IMR-90 (cell line): ENCODE measurements at regions not wholly inside any gene's neighbourhood (a gene's known extent, or its start where the extent isn't known, plus 50 kb on each side); places are given as distances from the start of the nearest gene placed in this dataset.

Experiments
- ATAC-seq: fragments of 200-7000 bp; cut with Tn5 transposase; 2 replicates; pipeline ENCODE4 v1.9.1; 2020; ENCODE audit warnings: low read depth, mild to moderate bottlenecking, moderate library complexity
- BruUV-seq: library from RNA; stranded (reverse); fragments of 400-500 nt; replicated peaks from 2 replicates; lab custom pipeline; 2021; lab: Mats Ljungman, UMichigan
- CTCF ChIA-PET: fragments of 300-600 bp; formaldehyde crosslinking; extraction: SDS; loops from one replicate; lab custom pipeline; 2021; ENCODE audit warnings: antibody characterized with exemption; lab: Yijun Ruan, JAX
- POLR2A ChIA-PET: fragments of 300-600 bp; sonication (Branson Sonifier 250); formaldehyde crosslinking; loops from one replicate; lab custom pipeline; 2022; ENCODE audit warnings: antibody characterized with exemption; ENCODE audit not compliant: unreplicated experiment; lab: Charles Lee
- DNase-seq: peaks from one replicate; pipeline ENCODE4 v3.0.0; 2013
- H2AFZ ChIP-seq: replicated peaks from 2 replicates; pipeline ENCODE3; 2013; ENCODE audit warnings: low read length, mild to moderate bottlenecking; ENCODE audit not compliant: poor library complexity
- H2AK5ac ChIP-seq: 2 replicates; pipeline ENCODE4 v1.6.1; 2013; ENCODE audit warnings: low read depth, low read length, inconsistent platforms
- H2AK9ac ChIP-seq: replicated peaks from 2 replicates; pipeline ENCODE3; 2013; ENCODE audit warnings: mild to moderate bottlenecking, low read depth, low read length, moderate library complexity; ENCODE audit not compliant: poor library complexity
- H2BK120ac ChIP-seq: 2 replicates; pipeline ENCODE4 v1.6.1; 2013; ENCODE audit warnings: low read depth, low read length, inconsistent platforms
- H2BK15ac ChIP-seq: 3 replicates; pipeline ENCODE4 v1.6.1; 2013; ENCODE audit warnings: low read depth, low read length, inconsistent platforms
- H2BK20ac ChIP-seq: 2 replicates; pipeline ENCODE4 v1.6.1; 2013; ENCODE audit warnings: low read depth, mild to moderate bottlenecking, inconsistent platforms, low read length, moderate library complexity
- H2BK5ac ChIP-seq: 2 replicates; pipeline ENCODE4 v1.6.1; 2013; ENCODE audit warnings: mild to moderate bottlenecking, low read depth, low read length, inconsistent platforms; ENCODE audit not compliant: poor library complexity, severe bottlenecking
- H3K14ac ChIP-seq: replicated peaks from 2 replicates; pipeline ENCODE4 v1.6.1; 2013; ENCODE audit warnings: low read depth, low read length, inconsistent platforms
- H3K18ac ChIP-seq: 2 replicates; pipeline ENCODE4 v1.6.1; 2013; ENCODE audit warnings: low read depth, low read length, control low read depth
- H3K23ac ChIP-seq: 2 replicates; pipeline ENCODE4 v1.6.1; 2013; ENCODE audit warnings: low read depth, low read length, inconsistent platforms
- H3K27ac ChIP-seq: 2 replicates; pipeline ENCODE4 v1.5.1; 2013; ENCODE audit warnings: mild to moderate bottlenecking, control low read depth, low read length; ENCODE audit not compliant: insufficient read depth
- H3K27me3 ChIP-seq: 2 replicates; pipeline ENCODE4 v1.6.1; 2013; ENCODE audit warnings: low read length; ENCODE audit not compliant: control insufficient read depth, insufficient read depth
- H3K36me3 ChIP-seq: 2 replicates; pipeline ENCODE4 v1.6.1; 2013; ENCODE audit warnings: low read length, mixed read lengths; ENCODE audit not compliant: control insufficient read depth, insufficient read depth
- H3K4ac ChIP-seq: 2 replicates; pipeline ENCODE4 v1.6.1; 2013; ENCODE audit warnings: low read depth, low read length, inconsistent platforms
- H3K4me1 ChIP-seq: 2 replicates; pipeline ENCODE4 v1.6.1; 2013; ENCODE audit warnings: low read length, mixed read lengths; ENCODE audit not compliant: control insufficient read depth, insufficient read depth
- H3K4me2 ChIP-seq: 2 replicates; pipeline ENCODE4 v1.6.1; 2013; ENCODE audit warnings: low read depth, mild to moderate bottlenecking, control low read depth, low read length, moderate library complexity
- H3K4me3 ChIP-seq: 2 replicates; pipeline ENCODE4 v1.5.1; 2013; ENCODE audit warnings: low read depth, mild to moderate bottlenecking, control low read depth, low read length, moderate library complexity; ENCODE audit not compliant: insufficient read depth
- H3K56ac ChIP-seq: 2 replicates; pipeline ENCODE4 v1.6.1; 2013; ENCODE audit warnings: low read length, inconsistent platforms; ENCODE audit not compliant: insufficient read depth; ENCODE audit errors: extremely low read depth
- H3K79me1 ChIP-seq, 2 experiments: 2 replicates each; pipeline ENCODE4 v1.6.1; 2013; ENCODE audit warnings: low read length in 2 of 2, inconsistent platforms in 1 of 2, low read depth in 1 of 2
- H3K9ac ChIP-seq: 2 replicates; pipeline ENCODE4 v1.6.1; 2013; ENCODE audit warnings: low read depth, low read length, control low read depth
- H3K9me1 ChIP-seq: 2 replicates; pipeline ENCODE4 v1.6.1; 2013; ENCODE audit warnings: low read length, inconsistent platforms; ENCODE audit not compliant: insufficient read depth
- H3K9me3 ChIP-seq: 2 replicates; pipeline ENCODE4 v1.6.1; 2013; ENCODE audit warnings: low read length; ENCODE audit not compliant: control insufficient read depth, insufficient read depth
- H4K20me1 ChIP-seq: 2 replicates; pipeline ENCODE4 v1.6.1; 2013; ENCODE audit warnings: low read length, inconsistent platforms; ENCODE audit not compliant: insufficient read depth
- H4K5ac ChIP-seq: 2 replicates; pipeline ENCODE4 v1.6.1; 2013; ENCODE audit warnings: mild to moderate bottlenecking, low read depth, low read length, control low read depth
- H4K8ac ChIP-seq, 2 experiments: 2 replicates each; pipeline ENCODE4 v1.6.1; 2013; ENCODE audit warnings: low read depth in 2 of 2, low read length in 2 of 2, control low read depth in 1 of 2, inconsistent platforms in 1 of 2
- H4K91ac ChIP-seq: 2 replicates; pipeline ENCODE4 v1.6.1; 2013; ENCODE audit warnings: low read depth, low read length, inconsistent platforms; ENCODE audit not compliant: insufficient read depth
- BHLHE40 ChIP-seq: fragments of 150-350 bp; IDR thresholded peaks from 2 replicates; pipeline ENCODE4 v1.6.1; 2016; ENCODE audit warnings: mild to moderate bottlenecking, low read depth, low read length
- CEBPB ChIP-seq: IDR thresholded peaks from 2 replicates; pipeline ENCODE4 v1.6.1; 2012; ENCODE audit warnings: low read depth, low read length, improper control_type of control experiment
- FOS ChIP-seq: fragments of 150-350 bp; IDR thresholded peaks from 2 replicates; pipeline ENCODE4 v1.6.1; 2016; ENCODE audit warnings: low read depth, low read length
- MAZ ChIP-seq: IDR thresholded peaks from 2 replicates; pipeline ENCODE4 v1.6.1; 2012; ENCODE audit warnings: low read depth, mild to moderate bottlenecking, low read length, improper control_type of control experiment, moderate library complexity, borderline replicate concordance
- NFE2L2 ChIP-seq: fragments of 150-350 bp; IDR thresholded peaks from 2 replicates; pipeline ENCODE4 v1.6.1; 2016; ENCODE audit warnings: low read depth, mild to moderate bottlenecking, low read length
- RCOR1 ChIP-seq: IDR thresholded peaks from 2 replicates; pipeline ENCODE4 v1.6.1; 2012; ENCODE audit warnings: mild to moderate bottlenecking, low read length, improper control_type of control experiment; ENCODE audit not compliant: insufficient replicate concordance
- USF2 ChIP-seq: fragments of 150-350 bp; IDR thresholded peaks from 2 replicates; pipeline ENCODE4 v1.6.1; 2017; ENCODE audit warnings: mild to moderate bottlenecking, antibody characterized with exemption, low read length, low read depth
- dilution Hi-C: fragments of 300-500 bp; cut with HindIII; formaldehyde crosslinking; loops from one replicate; pipeline ENCODE4 v1.14.3; 2018; ENCODE audit warnings: low sequenced_read_pairs; ENCODE audit not compliant: unreplicated experiment
- in situ Hi-C: fragments of 300-500 bp; cut with MboI; formaldehyde crosslinking; loops from 3 replicates; pipeline ENCODE4 v1.14.3; 2019; ENCODE audit warnings: low sequenced_read_pairs, inconsistent platforms, mixed read lengths
- intact Hi-C: fragments of 100-400 bp; cut with micrococcal nuclease; formaldehyde crosslinking; loops from 2 replicates; pipeline ENCODE4 v1.10.0; 2022
- TF ChIP-seq, protein P1 (sequence below): fragments of 150-350 bp; IDR thresholded peaks from 2 replicates; pipeline ENCODE4 v1.6.1; 2016; ENCODE audit warnings: low read depth, mild to moderate bottlenecking, low read length, moderate library complexity, borderline replicate concordance

DNA sequence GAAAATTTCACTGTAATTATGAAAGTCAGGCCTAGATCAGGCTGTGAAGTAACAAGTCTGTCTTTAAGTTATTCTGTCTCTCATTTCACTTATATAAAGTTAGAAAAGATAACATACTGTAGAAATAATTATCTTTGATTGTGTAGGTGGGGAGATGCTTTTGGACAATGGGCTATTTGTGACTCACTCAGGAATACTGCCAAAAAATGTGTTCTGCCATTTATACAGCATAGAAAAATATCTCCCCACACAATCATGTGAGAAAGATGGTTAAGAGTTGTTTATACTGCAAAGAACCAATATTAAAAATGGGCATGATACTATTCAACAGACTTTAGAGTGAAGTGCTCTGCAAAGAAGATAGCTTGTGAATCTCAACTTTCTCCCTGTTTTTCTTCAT is 95.0 kb upstream of the GABRA2 start:
- TF ChIP-seq CEBPB: no peak
- no peak for TF ChIP-seq FOS
- TF ChIP-seq, protein P1, sequence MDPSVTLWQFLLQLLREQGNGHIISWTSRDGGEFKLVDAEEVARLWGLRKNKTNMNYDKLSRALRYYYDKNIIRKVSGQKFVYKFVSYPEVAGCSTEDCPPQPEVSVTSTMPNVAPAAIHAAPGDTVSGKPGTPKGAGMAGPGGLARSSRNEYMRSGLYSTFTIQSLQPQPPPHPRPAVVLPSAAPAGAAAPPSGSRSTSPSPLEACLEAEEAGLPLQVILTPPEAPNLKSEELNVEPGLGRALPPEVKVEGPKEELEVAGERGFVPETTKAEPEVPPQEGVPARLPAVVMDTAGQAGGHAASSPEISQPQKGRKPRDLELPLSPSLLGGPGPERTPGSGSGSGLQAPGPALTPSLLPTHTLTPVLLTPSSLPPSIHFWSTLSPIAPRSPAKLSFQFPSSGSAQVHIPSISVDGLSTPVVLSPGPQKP: no peak
- TF ChIP-seq RCOR1: no peak
- no peak for TF ChIP-seq NFE2L2
- TF ChIP-seq USF2: no peak
- TF ChIP-seq MAZ: no peak
- TF ChIP-seq BHLHE40: no peak
- no peak overlapping the region for H2BK15ac ChIP-seq
- H2AFZ ChIP-seq: no peak overlapping the region
- H3K4me2 ChIP-seq: no peak overlapping the region
- no peak overlapping the region for H2BK20ac ChIP-seq
- peak; percentile 2 for DNase-seq
- no peak overlapping the region for H3K18ac ChIP-seq
- no peaks in the 10 kb centered on the region for H3K79me1 ChIP-seq
- H3K9ac ChIP-seq: no peak overlapping the region
- H3K4me3 ChIP-seq: no peak overlapping the region
- no peak for ATAC-seq
- intact Hi-C loops (no loop called here), in situ Hi-C loops (no loop called here), dilution Hi-C loops (no loop called here)
- H3K14ac ChIP-seq: no peak overlapping the region
- no peak overlapping the region for H3K27ac ChIP-seq
- no peak overlapping the region for H3K23ac ChIP-seq
- POLR2A ChIA-PET: no interaction called here
- H4K20me1 ChIP-seq: no peaks in the 10 kb centered on the region
- H2AK9ac ChIP-seq: no peak overlapping the region
- no peak overlapping the region for H4K8ac ChIP-seq
- H2AK5ac ChIP-seq: no peak overlapping the region
- H4K5ac ChIP-seq: no peak overlapping the region
- H3K36me3 ChIP-seq: no peaks in the 10 kb centered on the region
- no TSS peak for BruUV-seq
- CTCF ChIA-PET: no interaction called here
- H3K56ac ChIP-seq: no peak overlapping the region
- no peak overlapping the region for H2BK5ac ChIP-seq
- no peaks in the 10 kb centered on the region for H3K9me1 ChIP-seq
- no peaks in the 10 kb centered on the region for H3K4me1 ChIP-seq
- no peak overlapping the region for H2BK120ac ChIP-seq
- H3K4ac ChIP-seq: no peak overlapping the region
- no peaks in the 10 kb centered on the region for H3K27me3 ChIP-seq
- H4K91ac ChIP-seq: no peak overlapping the region
- H3K9me3 ChIP-seq: no peaks in the 10 kb centered on the region
